ENCODE measurements at regions not wholly inside any gene's neighbourhood (a gene's known extent, or its start where the extent isn't known, plus 50 kb on each side); places are given as distances from the start of the nearest gene placed in this dataset.
"Not testable (repeated sequence)": the region's sequence is repeated elsewhere in the genome, so short reads cannot be mapped to it uniquely, and the experiment has no call there.

DNA sequence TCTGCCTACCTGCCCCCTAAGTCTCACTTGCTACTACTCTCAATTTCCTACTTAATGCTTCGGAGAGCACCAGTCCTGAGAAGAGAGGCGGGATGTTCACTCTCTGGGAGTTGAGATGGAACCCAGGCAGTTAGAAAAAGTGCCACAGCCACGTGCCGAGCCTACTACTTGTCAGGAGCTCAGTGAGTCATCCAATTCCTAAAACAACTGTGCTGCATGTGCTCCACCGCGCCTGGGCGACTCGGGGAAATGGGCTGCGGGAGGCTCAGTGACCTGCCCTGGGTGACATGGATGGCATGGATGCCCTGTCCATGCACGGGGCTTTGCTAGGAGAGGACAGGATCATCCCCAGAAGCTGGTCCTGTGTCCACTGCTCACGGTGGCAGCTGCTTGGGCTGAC is 2884.2 kb downstream of the RPIA start:
- TF ChIP-seq, protein P1, sequence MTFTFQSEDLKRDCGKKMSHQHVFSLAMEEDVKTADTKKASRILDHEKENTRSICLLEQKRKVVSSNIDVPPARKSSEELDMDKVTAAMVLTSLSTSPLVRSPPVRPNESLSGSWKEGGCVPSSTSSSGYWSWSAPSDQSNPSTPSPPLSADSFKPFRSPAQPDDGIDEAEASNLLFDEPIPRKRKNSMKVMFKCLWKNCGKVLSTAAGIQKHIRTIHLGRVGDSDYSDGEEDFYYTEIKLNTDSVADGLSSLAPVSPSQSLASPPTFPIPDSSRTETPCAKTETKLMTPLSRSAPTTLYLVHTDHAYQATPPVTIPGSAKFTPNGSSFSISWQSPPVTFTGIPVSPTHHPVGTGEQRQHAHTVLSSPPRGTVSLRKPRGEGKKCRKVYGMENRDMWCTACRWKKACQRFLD (tag by site-specific recombination; IDR thresholded peaks at IDR 0.05), result not testable (repeated sequence)
- not testable (repeated sequence) for TF ChIP-seq ZBTB21 (tag by site-specific recombination; IDR thresholded peaks at IDR 0.05)
